NK-92 treated with Interleukin-12 subunit alpha and Interleukin-12 subunit beta, amount 100 ng/mL, for 24 hours (cell line): ENCODE measurements at regions not wholly inside any gene's neighbourhood (a gene's known extent, or its start where the extent isn't known, plus 50 kb on each side); places are given as distances from the start of the nearest gene placed in this dataset.

ENCODE experiments used
- DNase-seq: peaks from one replicate; lab custom pipeline; 2025; lab: John Stamatoyannopoulos, UW

DNA sequence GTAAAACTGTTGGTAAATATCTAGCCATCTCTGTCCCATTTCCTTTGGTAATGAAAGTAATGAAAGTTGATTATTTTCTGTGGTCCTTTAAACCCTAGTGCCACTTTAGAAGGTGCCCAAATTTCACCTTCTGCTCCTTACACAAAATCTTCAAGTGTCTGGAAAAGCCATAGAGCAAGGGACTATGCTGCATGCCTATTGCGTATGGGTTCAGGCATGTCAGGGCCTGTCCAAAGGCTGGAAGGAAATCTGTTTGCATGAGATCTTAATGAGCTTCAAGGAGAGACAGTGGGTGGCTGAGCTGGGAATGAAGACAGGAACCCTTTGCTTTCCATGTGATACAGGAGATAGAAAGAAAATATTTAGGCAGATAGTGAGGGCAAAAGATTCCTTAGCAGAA, 66.6 kb upstream of the CCN6 start:
- DNase-seq: no peak

DNA sequence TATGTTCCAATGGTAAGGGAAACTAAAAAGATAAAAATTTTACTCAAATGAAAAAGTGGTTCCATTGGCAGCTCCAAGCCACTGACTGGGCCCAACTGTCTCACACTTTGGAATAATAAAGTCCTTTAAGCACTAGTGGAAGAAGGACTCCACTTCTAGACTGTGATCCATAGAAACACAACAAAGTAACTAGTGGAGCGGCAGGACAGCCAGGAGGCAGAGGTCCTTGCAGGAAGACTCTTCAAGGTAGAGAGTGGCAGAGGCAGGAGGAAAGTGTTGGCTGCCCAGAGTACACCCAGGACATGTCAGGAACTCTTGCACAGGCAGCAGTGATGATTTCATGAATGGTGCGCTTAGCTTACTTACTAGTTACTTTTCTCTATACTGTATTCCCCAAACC, 65.0 kb upstream of the CCN6 start:
- DNase-seq: no peak

GRCh38 chr6:111989743-111990142, 64.2 kb upstream of the CCN6 start:
- peak; percentile 23 for DNase-seq

DNA sequence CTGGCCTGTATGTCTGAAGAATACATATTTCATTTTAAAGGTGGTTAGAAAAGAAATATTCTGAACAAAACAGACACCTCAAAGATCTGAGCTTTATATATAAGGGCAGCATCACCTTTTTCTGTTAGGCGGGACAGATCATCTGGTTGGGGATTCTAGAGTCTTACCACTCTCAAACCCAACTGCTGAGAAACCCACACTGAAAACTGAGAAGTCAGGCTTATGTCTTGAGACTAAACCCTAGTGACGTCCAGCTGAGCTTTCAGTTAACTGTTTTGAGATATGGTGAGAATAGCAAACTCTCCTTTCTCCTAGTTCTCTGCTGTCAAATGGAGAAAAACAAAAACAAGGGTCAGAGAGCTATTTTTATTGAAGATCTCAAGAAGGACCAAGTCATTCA, 63.7 kb upstream of the CCN6 start:
- DNase-seq: no peak

DNA sequence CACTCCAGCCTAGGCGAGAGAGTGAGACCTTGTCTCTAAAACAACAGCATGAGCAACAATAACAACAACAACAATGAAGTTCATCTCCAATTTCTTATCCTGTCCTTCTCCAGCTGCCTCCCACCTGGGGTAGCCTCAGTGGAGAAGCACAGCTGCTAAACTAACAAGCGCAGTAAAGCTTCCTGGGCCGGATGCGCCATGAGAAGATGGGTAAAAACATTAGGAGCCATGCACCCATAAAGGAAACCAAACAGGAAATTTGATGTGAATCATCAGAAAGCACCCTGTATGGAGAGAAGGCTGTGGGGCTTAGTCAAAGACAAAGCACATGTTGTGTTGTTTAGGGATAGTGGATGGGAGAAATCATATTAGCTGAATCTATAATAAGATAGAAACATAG, 61.1 kb upstream of the CCN6 start:
- DNase-seq: peak; percentile 21

GRCh38 chr6:111993342-111993741, 60.6 kb upstream of the CCN6 start:
- DNase-seq: no peak

GRCh38 chr6:111994791-111995190, 59.1 kb upstream of the CCN6 start:
- no peak for DNase-seq

GRCh38 chr6:111995404-111995803, 58.5 kb upstream of the CCN6 start:
- no peak for DNase-seq

- no peak for DNase-seq
Measured at GRCh38 chr6:111996144-111996865, 57.6 kb upstream of the CCN6 start.

DNA sequence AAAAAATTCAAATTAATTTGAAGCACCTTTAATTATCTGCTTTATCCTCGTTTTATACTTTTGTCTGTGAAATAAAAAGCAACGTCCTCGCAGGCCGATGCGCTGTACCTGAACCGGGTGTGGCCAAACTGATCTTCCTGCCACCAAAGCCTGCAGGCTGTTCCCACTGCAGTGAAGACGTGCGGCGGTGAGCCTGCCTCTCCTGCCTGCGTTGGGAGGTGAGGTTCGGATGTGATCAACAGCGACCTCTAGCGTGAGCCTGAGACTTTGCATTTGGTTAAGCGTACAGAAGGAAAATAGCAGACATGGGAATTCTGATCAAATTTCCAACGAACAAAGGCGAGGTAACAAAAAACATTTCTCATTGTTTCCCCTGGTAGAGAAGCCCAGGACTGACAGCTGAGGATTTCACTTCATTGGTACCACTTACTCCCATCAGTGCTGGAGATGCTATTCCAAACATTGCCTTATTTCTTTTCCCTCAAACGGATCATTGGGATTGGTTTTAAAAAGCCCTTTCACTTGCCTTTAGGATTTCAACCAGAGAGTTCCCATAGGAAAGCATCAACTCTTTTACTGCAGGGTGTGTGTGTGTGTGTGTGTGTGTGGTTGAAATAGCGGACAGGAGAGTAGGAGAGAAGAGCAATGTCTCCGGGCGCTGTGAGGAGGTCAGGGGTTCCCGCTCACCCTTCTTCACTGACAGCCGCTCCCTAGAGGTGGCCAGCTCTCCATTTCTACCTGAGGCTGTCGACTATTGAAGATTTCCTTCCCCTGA, 56.6 kb upstream of the CCN6 start:
- peak; percentile 71 for DNase-seq

GRCh38 chr6:111997853-111998208, 56.1 kb upstream of the CCN6 start:
- no peak for DNase-seq

GRCh38 chr6:112002307-112002706, 51.6 kb upstream of the CCN6 start:
- no peak for DNase-seq
